SK-N-SH (cell line): ENCODE measurements at regions not wholly inside any gene's neighbourhood (a gene's known extent, or its start where the extent isn't known, plus 50 kb on each side); places are given as distances from the start of the nearest gene placed in this dataset.

Experiments
- CTCF ChIA-PET: fragments of 300-600, 350-600 bp; formaldehyde crosslinking; extraction: SDS; loops from one replicate; lab custom pipeline; 2021; lab: Yijun Ruan, JAX
- POLR2A ChIA-PET: fragments of 350-600 bp; sonication (Branson Sonifier 250); formaldehyde crosslinking; extraction: SDS; loops from one replicate; lab custom pipeline; 2020; ENCODE audit warnings: antibody characterized with exemption, inconsistent platforms; lab: Yijun Ruan, JAX
- DNase-seq: peaks from one replicate; pipeline ENCODE4 v3.0.0; 2012
- H2AFZ ChIP-seq: fragments of 200-600 bp; sonication (generic); 2 replicates; pipeline ENCODE4 v1.8.1; 2016; ENCODE audit warnings: antibody characterized with exemption, mild to moderate bottlenecking, low read depth
- H3F3A ChIP-seq: fragments of 200-600 bp; sonication (generic); replicated peaks from 2 replicates; pipeline ENCODE3; 2016; ENCODE audit warnings: antibody characterized with exemption, mild to moderate bottlenecking; ENCODE audit not compliant: insufficient read depth
- H3K27ac ChIP-seq, 2 experiments: fragments of 200-500 bp in 1 of 2; fragments of 200-600 bp in 1 of 2; sonication (Bioruptor generic) in 1 of 2; sonication (generic), shearing (Covaris generic) in 1 of 2; 2 replicates each; pipeline versions ENCODE4 v1.5.1 to v1.6.1; 2014 to 2016; ENCODE audit warnings: low read depth in 2 of 2, inconsistent platforms in 1 of 2, low read length in 1 of 2, mild to moderate bottlenecking in 1 of 2, mixed read lengths in 1 of 2
- H3K27me3 ChIP-seq: fragments of 200-600 bp; sonication (generic), shearing (Covaris generic); 2 replicates; pipeline ENCODE4 v1.6.1; 2016; ENCODE audit warnings: mixed run types; ENCODE audit not compliant: insufficient read depth
- H3K36me3 ChIP-seq, 2 experiments: fragments of 200-500 bp in 1 of 2; fragments of 200-600 bp in 1 of 2; sonication (Bioruptor generic) in 1 of 2; sonication (generic) in 1 of 2; replicated peaks in 1 of 2; 2 replicates each; pipeline versions ENCODE3 to v1.5.1; 2014 to 2016; ENCODE audit warnings: low read length in 1 of 2, mild to moderate bottlenecking in 1 of 2; ENCODE audit not compliant: insufficient read depth in 2 of 2, control insufficient read depth in 1 of 2
- H3K4me1 ChIP-seq, 2 experiments: fragments of 200-500 bp in 1 of 2; fragments of 200-600 bp in 1 of 2; sonication (Bioruptor generic) in 1 of 2; sonication (generic), shearing (Covaris generic) in 1 of 2; 2 replicates each; pipeline versions ENCODE4 v1.5.1 to v1.6.1; 2014 to 2016; ENCODE audit warnings: low read depth in 1 of 2, low read length in 1 of 2, mixed run types in 1 of 2; ENCODE audit not compliant: insufficient read depth in 2 of 2, control insufficient read depth in 1 of 2
- H3K4me2 ChIP-seq: fragments of 200-600 bp; sonication (generic), shearing (Covaris generic); 2 replicates; pipeline ENCODE4 v1.6.1; 2017; ENCODE audit warnings: mixed run types
- H3K4me3 ChIP-seq, 2 experiments: fragments of 200-500 bp in 1 of 2; fragments of 200-600 bp in 1 of 2; sonication (Bioruptor generic) in 1 of 2; sonication (generic), shearing (Covaris generic) in 1 of 2; 2 replicates each; pipeline versions ENCODE4 v1.5.1 to v1.8.1; 2014 to 2016; ENCODE audit warnings: low read depth in 2 of 2, inconsistent platforms in 1 of 2, low read length in 1 of 2, mild to moderate bottlenecking in 1 of 2, mixed read lengths in 1 of 2, moderate library complexity in 1 of 2
- H3K79me2 ChIP-seq: fragments of 200-600 bp; sonication (generic); 2 replicates; pipeline ENCODE4 v1.8.1; 2017; ENCODE audit warnings: mild to moderate bottlenecking; ENCODE audit not compliant: insufficient read depth
- H3K9ac ChIP-seq: fragments of 200-600 bp; sonication (generic); 2 replicates; pipeline ENCODE4 v1.6.1; 2017; ENCODE audit warnings: mixed run types
- H3K9me2 ChIP-seq: fragments of 200-600 bp; sonication (generic); 2 replicates; pipeline ENCODE4 v1.6.1; 2017; ENCODE audit warnings: mixed run types
- H3K9me3 ChIP-seq: fragments of 200-600 bp; sonication (generic); 2 replicates; pipeline ENCODE4 v1.6.1; 2017; ENCODE audit warnings: mixed run types, mild to moderate bottlenecking, moderate library complexity
- H4K20me1 ChIP-seq: fragments of 200-600 bp; sonication (generic); 2 replicates; pipeline ENCODE4 v1.6.1; 2017; ENCODE audit warnings: mild to moderate bottlenecking, mixed run types; ENCODE audit not compliant: insufficient read depth
- ELF1 ChIP-seq: IDR thresholded peaks from 2 replicates; pipeline ENCODE4 v1.4.0; 2012
- EP300 ChIP-seq, 2 experiments: IDR thresholded peaks; 2 replicates each; pipeline versions ENCODE4 v1.4.0 to v1.6.1; 2012; ENCODE audit warnings: borderline replicate concordance in 1 of 2, low read depth in 1 of 2, low read length in 1 of 2
- EZH2phosphoT487 ChIP-seq: fragments of 200-600 bp; sonication (generic); IDR thresholded peaks from 2 replicates; pipeline ENCODE4 v1.6.1; 2017; ENCODE audit warnings: low read depth, mixed run types, mild to moderate bottlenecking, antibody characterized with exemption, moderate library complexity, borderline replicate concordance
- FOSL2 ChIP-seq: IDR thresholded peaks from 2 replicates; pipeline ENCODE4 v1.4.0; 2012; ENCODE audit warnings: low read depth, mild to moderate bottlenecking, moderate library complexity, borderline replicate concordance
- FOXM1 ChIP-seq: IDR thresholded peaks from 2 replicates; pipeline ENCODE4 v1.4.0; 2012; ENCODE audit warnings: low read depth, mild to moderate bottlenecking
- GABPA ChIP-seq: IDR thresholded peaks from 2 replicates; pipeline ENCODE4 v1.4.0; 2012; ENCODE audit warnings: low read depth, mild to moderate bottlenecking
- JUND ChIP-seq: IDR thresholded peaks from 2 replicates; pipeline ENCODE4 v1.4.0; 2012
- MAX ChIP-seq: IDR thresholded peaks from 2 replicates; pipeline ENCODE4 v1.4.0; 2012; ENCODE audit warnings: low read depth
- MXI1 ChIP-seq: IDR thresholded peaks from 2 replicates; pipeline ENCODE4 v1.6.1; 2012; ENCODE audit warnings: mild to moderate bottlenecking, low read depth, low read length, improper control_type of control experiment
- NFIC ChIP-seq: IDR thresholded peaks from 2 replicates; pipeline ENCODE4 v1.4.0; 2012; ENCODE audit warnings: borderline replicate concordance
- NRF1 ChIP-seq: IDR thresholded peaks from 2 replicates; pipeline ENCODE4 v1.6.1; 2012; ENCODE audit warnings: low read depth, mild to moderate bottlenecking, low read length
- PBX3 ChIP-seq: IDR thresholded peaks from 2 replicates; pipeline ENCODE4; 2012
- POLR2AphosphoS5 ChIP-seq: IDR thresholded peaks from 2 replicates; pipeline ENCODE4 v1.6.1; 2012; ENCODE audit warnings: low read depth, low read length
- RAD21 ChIP-seq: IDR thresholded peaks from 2 replicates; pipeline ENCODE4 v1.6.1; 2012; ENCODE audit warnings: mild to moderate bottlenecking, low read length
- RFX5 ChIP-seq: IDR thresholded peaks from 2 replicates; pipeline ENCODE4 v1.6.1; 2012; ENCODE audit warnings: mild to moderate bottlenecking, improper control_type of control experiment, low read length
- RXRA ChIP-seq: IDR thresholded peaks from 2 replicates; pipeline ENCODE4 v1.4.0; 2012; ENCODE audit warnings: low read depth, mild to moderate bottlenecking, borderline replicate concordance
- SIN3A ChIP-seq: IDR thresholded peaks from 2 replicates; pipeline ENCODE4 v1.6.1; 2012; ENCODE audit warnings: low read depth, mild to moderate bottlenecking, low read length, moderate library complexity, borderline replicate concordance
- SMC3 ChIP-seq: IDR thresholded peaks from 2 replicates; pipeline ENCODE4 v1.6.1; 2012; ENCODE audit warnings: low read depth, low read length, improper control_type of control experiment
- TCF12 ChIP-seq: IDR thresholded peaks from 2 replicates; pipeline ENCODE4 v1.4.0; 2012
- TEAD4 ChIP-seq: IDR thresholded peaks from 2 replicates; pipeline ENCODE4 v1.4.0; 2012; ENCODE audit warnings: mild to moderate bottlenecking, borderline replicate concordance; ENCODE audit not compliant: insufficient read depth
- USF1 ChIP-seq: IDR thresholded peaks from 2 replicates; pipeline ENCODE4 v1.4.0; 2012; ENCODE audit warnings: low read depth, borderline replicate concordance
- USF2 ChIP-seq: fragments of 150-350 bp; IDR thresholded peaks from 2 replicates; pipeline ENCODE4 v1.6.1; 2017; ENCODE audit warnings: antibody characterized with exemption, low read length, low read depth, borderline replicate concordance
- YY1 ChIP-seq: IDR thresholded peaks from 2 replicates; pipeline ENCODE4 v1.4.0; 2012; ENCODE audit warnings: low read depth, mild to moderate bottlenecking
- ZBTB33 ChIP-seq: IDR thresholded peaks from 2 replicates; pipeline ENCODE4 v1.4.0; 2012; ENCODE audit warnings: low read depth, borderline replicate concordance
- WGBS: methylation state at CpG from one replicate; pipeline ENCODE4 v1.1.6; 2017; ENCODE audit warnings: low lambda C conversion rate; 5-methylcytosine and 5-hydroxymethylcytosine counted together

- H3K9me3 ChIP-seq = no peaks in the 10 kb centered on the region
- H4K20me1 ChIP-seq = no peaks in the 10 kb centered on the region
- no peak overlapping the region for H3K4me2 ChIP-seq
- DNase-seq = no peak
- H3K4me1 ChIP-seq = no peaks in the 10 kb centered on the region; a peak in 1 of 4 replicates
- H3K79me2 ChIP-seq = no peaks in the 10 kb centered on the region
- H3K4me3 ChIP-seq = no peak overlapping the region
- H2AFZ ChIP-seq = no peak overlapping the region
- no peaks in the 10 kb centered on the region for H3K36me3 ChIP-seq
- 0% methylated on average over 1 of the region's 1 CpG for WGBS
- no peak for TF ChIP-seq USF1
- peak; percentile 45 for TF ChIP-seq TCF12
- TF ChIP-seq GABPA = no peak
- TF ChIP-seq PBX3 = peak; percentile 92
- 0 out of 2 replicates have a peak, but pooled peaks have one; percentile 19 for TF ChIP-seq TEAD4
- TF ChIP-seq FOSL2 = peak; percentile 65; the same call in 1 of the 2 replicates
- no peak for TF ChIP-seq RFX5
- peak; percentile 25; the same call in 1 of the 2 replicates for TF ChIP-seq RXRA
- TF ChIP-seq FOXM1 = 0 out of 2 replicates have a peak, but pooled peaks have one; percentile 23
- TF ChIP-seq NFIC = no peak
- peak in 1 of 2 experiments; percentile 59; a peak in 1 of 4 replicates for TF ChIP-seq EP300 (IDR thresholded peaks at IDR 0.05; ENCODE audit: borderline replicate concordance in 1 of 2, low read depth in 1 of 2, low read length in 1 of 2)
- TF ChIP-seq NRF1 = no peak
- peak; percentile 70 for TF ChIP-seq JUND
- TF ChIP-seq, all 33 proteins: peak for 8
- POLR2A ChIA-PET = no interaction called here
- Histone ChIP-seq H3K27me3 (no peaks in the 10 kb centered on the region), H3K9ac (no peak overlapping the region), H3F3A (peaks cover 7% of the 10 kb centered on the region), H3K9me2 (no peaks in the 10 kb centered on the region), H3K27ac (peak overlapping the region; percentile 22 to 46; a peak in 2 of 4 replicates)
- CTCF ChIA-PET = interaction anchor here (1.2 kb wide), 1 partner anchor 10 kb away, joined by 4 read pairs; no protein-coding TSS in a partner anchor
Observed at GRCh38 chr18:25759111-25759510, 331.3 kb downstream of the SS18 start.

GRCh38 chr18:25743646-25744151 is 346.7 kb downstream of the SS18 start:
- 71% methylated on average over 5 of the region's 7 CpGs for WGBS
- no peaks in the 10 kb centered on the region for H3K9me3 ChIP-seq
- TF ChIP-seq RXRA (no peak), TCF12 (no peak), EZH2phosphoT487 (no peak), NFIC (no peak), ELF1 (no peak), USF2 (no peak), EP300 (IDR thresholded peaks at IDR 0.05; ENCODE audit: borderline replicate concordance in 1 of 2, low read depth in 1 of 2, low read length in 1 of 2) (no peak), POLR2AphosphoS5 (no peak), SMC3 (no peak), MXI1 (no peak), RAD21 (no peak), MAX (no peak), SIN3A (no peak), JUND (no peak), YY1 (no peak), FOXM1 (no peak), GABPA (no peak), ZBTB33 (no peak)
- no peak for DNase-seq
- H3K27ac ChIP-seq = no peak overlapping the region
- no peaks in the 10 kb centered on the region for H3K9me2 ChIP-seq
- POLR2A ChIA-PET = no interaction called here
- no peaks in the 10 kb centered on the region for H3F3A ChIP-seq
- no peak overlapping the region for H3K9ac ChIP-seq
- H3K4me3 ChIP-seq = no peak overlapping the region; a peak in 1 of 4 replicates
- H4K20me1 ChIP-seq = no peaks in the 10 kb centered on the region
- CTCF ChIA-PET = interaction anchor here (1.4 kb wide), 1 partner anchor 88 kb away, joined by 3 read pairs; no protein-coding TSS in a partner anchor
- H3K4me2 ChIP-seq = no peak overlapping the region
- H3K27me3 ChIP-seq = no peaks in the 10 kb centered on the region
- H3K79me2 ChIP-seq = no peaks in the 10 kb centered on the region
- no peaks in the 10 kb centered on the region for H3K36me3 ChIP-seq
- peaks cover 0 to 2% of the 10 kb centered on the region in 2 experiments; a peak in 1 of 4 replicates for H3K4me1 ChIP-seq
- no peak overlapping the region for H2AFZ ChIP-seq
